ENCODE measurements at regions not wholly inside any gene's neighbourhood (a gene's known extent, or its start where the extent isn't known, plus 50 kb on each side); places are given as distances from the start of the nearest gene placed in this dataset.

DNA sequence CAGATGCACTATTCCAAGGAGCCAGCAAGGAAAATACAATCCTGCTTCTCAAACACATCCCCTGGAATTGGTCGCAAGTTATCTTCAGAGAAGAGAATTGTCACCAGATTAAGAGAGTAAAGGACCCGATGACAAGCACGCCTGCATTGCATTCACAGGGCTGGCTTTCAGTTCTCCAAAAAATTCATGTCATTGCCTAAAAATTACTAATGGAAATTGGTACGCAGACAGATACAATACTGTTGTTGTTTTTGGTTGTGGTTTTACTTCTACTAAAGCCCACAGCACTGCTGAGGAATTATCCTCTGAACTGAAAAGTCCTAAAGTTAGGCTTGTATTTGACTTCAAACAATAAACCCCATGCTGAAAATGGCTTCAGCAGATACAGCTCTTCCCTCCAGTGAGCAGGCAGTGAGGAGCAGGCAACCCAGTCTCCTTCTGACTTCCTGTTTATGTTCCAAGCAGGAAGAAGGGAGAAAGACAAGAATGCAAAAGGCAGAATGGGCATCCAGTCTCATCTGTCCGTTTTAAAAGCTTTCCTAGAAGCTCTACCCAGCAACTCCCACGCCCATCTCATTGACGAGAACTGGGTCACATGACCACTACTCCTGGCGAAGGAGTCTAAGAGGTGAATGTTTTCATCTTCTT, 80.6 kb upstream of the ZNF366 start:
- TF ChIP-seq, protein P1, sequence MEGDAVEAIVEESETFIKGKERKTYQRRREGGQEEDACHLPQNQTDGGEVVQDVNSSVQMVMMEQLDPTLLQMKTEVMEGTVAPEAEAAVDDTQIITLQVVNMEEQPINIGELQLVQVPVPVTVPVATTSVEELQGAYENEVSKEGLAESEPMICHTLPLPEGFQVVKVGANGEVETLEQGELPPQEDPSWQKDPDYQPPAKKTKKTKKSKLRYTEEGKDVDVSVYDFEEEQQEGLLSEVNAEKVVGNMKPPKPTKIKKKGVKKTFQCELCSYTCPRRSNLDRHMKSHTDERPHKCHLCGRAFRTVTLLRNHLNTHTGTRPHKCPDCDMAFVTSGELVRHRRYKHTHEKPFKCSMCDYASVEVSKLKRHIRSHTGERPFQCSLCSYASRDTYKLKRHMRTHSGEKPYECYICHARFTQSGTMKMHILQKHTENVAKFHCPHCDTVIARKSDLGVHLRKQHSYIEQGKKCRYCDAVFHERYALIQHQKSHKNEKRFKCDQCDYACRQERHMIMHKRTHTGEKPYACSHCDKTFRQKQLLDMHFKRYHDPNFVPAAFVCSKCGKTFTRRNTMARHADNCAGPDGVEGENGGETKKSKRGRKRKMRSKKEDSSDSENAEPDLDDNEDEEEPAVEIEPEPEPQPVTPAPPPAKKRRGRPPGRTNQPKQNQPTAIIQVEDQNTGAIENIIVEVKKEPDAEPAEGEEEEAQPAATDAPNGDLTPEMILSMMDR (IDR thresholded peaks at IDR 0.05) = no peak
- no peak for TF ChIP-seq POLR2A (IDR thresholded peaks at IDR 0.05)
